Stimulated activated CD4-positive, alpha-beta T cell treated with anti-CD3 and anti-CD28 coated beads, Interleukin-15, amount 100 ng/mL, for 48 hours (primary cell): ENCODE measurements at regions not wholly inside any gene's neighbourhood (a gene's known extent, or its start where the extent isn't known, plus 50 kb on each side); places are given as distances from the start of the nearest gene placed in this dataset.

Source experiments
- DNase-seq, 2 donors: peaks; one replicate each; pipeline ENCODE4 v3.0.0-alpha.2; 2020; ENCODE audit warnings: low read depth in 2 of 2

GRCh38 chr17:33514369-33514768 is 221.3 kb upstream of the ASIC2 start:
- DNase-seq, result no peak

GRCh38 chr17:33515974-33516373 is 222.9 kb upstream of the ASIC2 start:
- no peak for DNase-seq

- DNase-seq, result no peak
These were observed 223.6 kb upstream of the ASIC2 start for GRCh38 chr17:33516645-33517044.

GRCh38 chr17:33517746-33518145 is 224.7 kb upstream of the ASIC2 start:
- DNase-seq, result no peak

- DNase-seq, result no peak
These were observed 226.6 kb upstream of the ASIC2 start for GRCh38 chr17:33519692-33520091.

GRCh38 chr17:33520426-33521330 is 227.6 kb upstream of the ASIC2 start:
- peak in 1 of 2 donors; percentile 24 for DNase-seq

GRCh38 chr17:33521784-33522183 is 228.7 kb upstream of the ASIC2 start:
- DNase-seq, result no peak

GRCh38 chr17:33522623-33523022 is 229.5 kb upstream of the ASIC2 start:
- DNase-seq, result no peak

- DNase-seq, result no peak
These were observed 230.5 kb upstream of the ASIC2 start for GRCh38 chr17:33523577-33523981.

- DNase-seq, result no peak
These were observed 232.1 kb upstream of the ASIC2 start for GRCh38 chr17:33525186-33525585.

- no peak for DNase-seq
These were observed 233.6 kb upstream of the ASIC2 start for GRCh38 chr17:33526717-33527116.

- no peak for DNase-seq
These were observed 234.2 kb upstream of the ASIC2 start for GRCh38 chr17:33527290-33527689.

- no peak for DNase-seq
These were observed 235.8 kb upstream of the ASIC2 start for GRCh38 chr17:33528846-33529245.

- no peak for DNase-seq
These were observed 236.7 kb upstream of the ASIC2 start for GRCh38 chr17:33529816-33530215.

GRCh38 chr17:33531311-33531710 is 238.2 kb upstream of the ASIC2 start:
- DNase-seq, result no peak

GRCh38 chr17:33534087-33534486 is 241.0 kb upstream of the ASIC2 start:
- no peak for DNase-seq

- no peak for DNase-seq
These were observed 252.0 kb upstream of the ASIC2 start for GRCh38 chr17:33545124-33545523.

- no peak for DNase-seq
These were observed 257.2 kb upstream of the ASIC2 start for GRCh38 chr17:33550261-33550660.

GRCh38 chr17:33551075-33551474 is 258.0 kb upstream of the ASIC2 start:
- no peak for DNase-seq

GRCh38 chr17:33551911-33552310 is 258.8 kb upstream of the ASIC2 start:
- no peak for DNase-seq

GRCh38 chr17:33560165-33560564 is 267.1 kb upstream of the ASIC2 start:
- DNase-seq, result no peak

GRCh38 chr17:33560871-33561270 is 267.8 kb upstream of the ASIC2 start:
- no peak for DNase-seq

- no peak for DNase-seq
These were observed 268.7 kb upstream of the ASIC2 start for GRCh38 chr17:33561569-33562334.
